ENCODE measurements at regions not wholly inside any gene's neighbourhood (a gene's known extent, or its start where the extent isn't known, plus 50 kb on each side); places are given as distances from the start of the nearest gene placed in this dataset.
"Not testable (repeated sequence)": the region's sequence is repeated elsewhere in the genome, so short reads cannot be mapped to it uniquely, and the experiment has no call there.

DNA sequence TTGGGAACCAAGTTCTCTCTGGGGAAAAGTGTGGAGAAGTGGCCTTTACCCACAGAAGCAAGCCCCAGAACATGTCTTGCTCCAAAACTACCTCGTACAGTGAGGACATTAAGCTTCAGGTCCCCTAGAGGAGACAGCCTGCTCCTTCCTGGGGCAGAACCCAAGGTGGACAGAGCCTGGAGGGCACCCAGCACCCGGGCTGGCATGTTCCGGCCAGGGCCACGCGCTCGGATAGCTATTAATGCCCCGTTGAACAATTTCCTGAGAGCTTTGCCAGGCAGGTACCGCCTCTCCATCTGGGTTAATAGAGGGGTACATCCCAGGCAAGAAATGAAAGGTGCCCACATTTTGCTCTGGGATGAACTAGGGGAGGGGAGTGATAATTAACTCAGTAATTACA is 169.0 kb upstream of the GRK3 start:
- H3K4me3 ChIP-seq (ENCODE audit: control insufficient read depth, low read depth, low read length) = no peak overlapping the region
- no peak for DNase-seq (ENCODE audit: low read depth)
- TF ChIP-seq CTCF (conservative IDR thresholded peaks at IDR 0.05; ENCODE audit: control insufficient read depth, insufficient read depth, low read depth, low read length) = no peak

GRCh38 chr22:25395915-25396314 is 168.6 kb upstream of the GRK3 start:
- no peak overlapping the region for H3K4me3 ChIP-seq (ENCODE audit: control insufficient read depth, low read depth, low read length)
- DNase-seq (ENCODE audit: low read depth) = no peak
- TF ChIP-seq CTCF (conservative IDR thresholded peaks at IDR 0.05; ENCODE audit: control insufficient read depth, insufficient read depth, low read depth, low read length) = no peak

DNA sequence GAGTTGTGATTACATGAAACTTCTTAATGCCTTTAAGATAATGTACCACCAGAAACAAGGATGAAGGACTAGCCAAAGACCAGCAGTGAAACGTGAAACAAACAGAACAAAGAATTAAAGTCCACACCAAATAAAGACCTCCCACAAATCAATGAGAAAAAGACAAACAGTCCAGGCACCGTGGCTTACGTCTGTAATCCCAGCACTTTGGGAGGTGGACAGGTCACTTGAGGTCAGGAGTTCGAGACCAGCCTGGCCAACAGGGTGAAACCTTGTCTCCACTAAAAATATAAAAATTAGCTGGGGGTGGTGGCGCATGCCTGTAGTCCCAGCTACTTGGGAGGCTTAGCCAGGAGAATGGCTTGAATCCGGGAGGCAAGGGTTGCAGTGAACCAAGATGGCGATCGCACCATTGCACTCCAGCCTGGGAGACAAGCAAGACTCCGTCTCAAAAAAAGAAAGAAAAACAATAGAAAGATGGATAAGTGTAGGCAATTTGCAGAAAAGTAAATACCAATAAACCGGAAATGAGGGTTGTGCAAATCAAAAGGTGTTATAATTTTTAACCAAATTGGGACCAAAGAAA is 167.8 kb upstream of the GRK3 start:
- no peak overlapping the region for H3K4me3 ChIP-seq (ENCODE audit: control insufficient read depth, low read depth, low read length)
- TF ChIP-seq CTCF (conservative IDR thresholded peaks at IDR 0.05; ENCODE audit: control insufficient read depth, insufficient read depth, low read depth, low read length) = no peak
- DNase-seq (ENCODE audit: low read depth) = no peak

GRCh38 chr22:25397616-25398015 is 166.9 kb upstream of the GRK3 start:
- H3K4me3 ChIP-seq (ENCODE audit: control insufficient read depth, low read depth, low read length) = no peak overlapping the region
- DNase-seq (ENCODE audit: low read depth) = no peak
- TF ChIP-seq CTCF (conservative IDR thresholded peaks at IDR 0.05; ENCODE audit: control insufficient read depth, insufficient read depth, low read depth, low read length) = no peak

GRCh38 chr22:25398591-25399062 is 165.8 kb upstream of the GRK3 start:
- H3K4me3 ChIP-seq (ENCODE audit: control insufficient read depth, low read depth, low read length) = not testable (repeated sequence)
- peak; percentile 30 for DNase-seq (ENCODE audit: low read depth)

GRCh38 chr22:25399649-25400151 is 164.8 kb upstream of the GRK3 start:
- no peak for TF ChIP-seq CTCF (conservative IDR thresholded peaks at IDR 0.05; ENCODE audit: control insufficient read depth, insufficient read depth, low read depth, low read length)
- DNase-seq (ENCODE audit: low read depth) = no peak
- H3K4me3 ChIP-seq (ENCODE audit: control insufficient read depth, low read depth, low read length) = no peak overlapping the region

DNA sequence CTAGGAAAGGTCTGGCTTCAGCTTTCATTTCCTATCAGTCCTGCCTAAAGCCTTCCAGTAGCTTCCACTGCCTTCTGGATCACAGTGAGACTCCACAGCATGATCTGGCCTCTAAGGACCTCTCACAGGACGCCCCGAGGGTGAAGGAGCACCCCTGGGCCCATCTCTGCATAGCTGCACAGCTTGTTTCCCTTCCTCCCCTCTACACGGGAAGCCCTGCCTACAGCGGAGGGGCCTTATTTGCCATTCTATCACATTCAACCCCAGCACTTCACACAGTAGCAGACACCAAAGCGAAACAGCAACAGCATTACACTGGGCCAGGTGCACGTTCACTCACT is 162.3 kb upstream of the GRK3 start:
- TF ChIP-seq CTCF (conservative IDR thresholded peaks at IDR 0.05; ENCODE audit: control insufficient read depth, insufficient read depth, low read depth, low read length) = no peak
- DNase-seq (ENCODE audit: low read depth) = no peak
- no peak overlapping the region for H3K4me3 ChIP-seq (ENCODE audit: control insufficient read depth, low read depth, low read length)

Data from fibroblast of mammary gland (primary cell).